H9 (cell line): ENCODE measurements at regions not wholly inside any gene's neighbourhood (a gene's known extent, or its start where the extent isn't known, plus 50 kb on each side); places are given as distances from the start of the nearest gene placed in this dataset.

Experiments used
- DNase-seq: peaks from one replicate; pipeline ENCODE4 v3.0.0-alpha.2; 2017
- H2AFZ ChIP-seq: one replicate; pipeline ENCODE4 v1.6.1; 2013; ENCODE audit warnings: mild to moderate bottlenecking, low read length, control low read depth, moderate library complexity
- H2AK5ac ChIP-seq: 2 replicates; pipeline ENCODE4 v1.6.1; 2013; ENCODE audit warnings: low read length, control low read depth, mixed read lengths; ENCODE audit not compliant: insufficient read length
- H2BK120ac ChIP-seq: one replicate; pipeline ENCODE4 v1.6.1; 2013; ENCODE audit warnings: low read depth, mild to moderate bottlenecking, low read length, control low read depth, inconsistent platforms; ENCODE audit not compliant: poor library complexity, severe bottlenecking
- H2BK12ac ChIP-seq: 2 replicates; pipeline ENCODE4 v1.6.1; 2013; ENCODE audit warnings: low read length, control low read depth, mixed read lengths, low read depth; ENCODE audit not compliant: insufficient read length
- H2BK15ac ChIP-seq: 2 replicates; pipeline ENCODE4 v1.6.1; 2013; ENCODE audit warnings: low read depth, low read length, control low read depth
- H2BK20ac ChIP-seq: one replicate; pipeline ENCODE4 v1.6.1; 2013; ENCODE audit warnings: low read depth, mild to moderate bottlenecking, low read length, control low read depth, inconsistent platforms; ENCODE audit not compliant: poor library complexity, severe bottlenecking
- H2BK5ac ChIP-seq: 2 replicates; pipeline ENCODE4 v1.6.1; 2013; ENCODE audit warnings: low read length, control low read depth, mixed read lengths; ENCODE audit not compliant: insufficient read length
- H3K14ac ChIP-seq: 2 replicates; pipeline ENCODE4 v1.6.1; 2013; ENCODE audit warnings: low read length, control low read depth; ENCODE audit not compliant: insufficient read depth
- H3K18ac ChIP-seq: 2 replicates; pipeline ENCODE4 v1.6.1; 2013; ENCODE audit warnings: low read depth, mild to moderate bottlenecking, mixed read lengths, low read length, control low read depth; ENCODE audit not compliant: insufficient read length
- H3K23ac ChIP-seq: 2 replicates; pipeline ENCODE4 v1.6.1; 2013; ENCODE audit warnings: low read length, control low read depth, mixed read lengths, low read depth; ENCODE audit not compliant: insufficient read length
- H3K23me2 ChIP-seq: 2 replicates; pipeline ENCODE4 v1.6.1; 2013; ENCODE audit warnings: low read depth, mild to moderate bottlenecking, mixed read lengths, low read length, control low read depth; ENCODE audit not compliant: insufficient read length, poor library complexity, severe bottlenecking
- H3K27ac ChIP-seq: 2 replicates; pipeline ENCODE4 v1.5.1; 2013; ENCODE audit warnings: low read length, control low read depth, mixed read lengths, low read depth; ENCODE audit not compliant: insufficient read length
- H3K27me3 ChIP-seq: 2 replicates; pipeline ENCODE4 v1.6.1; 2013; ENCODE audit warnings: low read length, control low read depth, inconsistent platforms; ENCODE audit not compliant: insufficient read depth
- H3K4ac ChIP-seq: 2 replicates; pipeline ENCODE4 v1.6.1; 2013; ENCODE audit warnings: low read depth, mild to moderate bottlenecking, control low read depth, inconsistent platforms, low read length, moderate library complexity
- H3K4me1 ChIP-seq: 2 replicates; pipeline ENCODE4 v1.6.1; 2013; ENCODE audit warnings: low read length, control low read depth, inconsistent platforms; ENCODE audit not compliant: insufficient read depth
- H3K4me2 ChIP-seq: 2 replicates; pipeline ENCODE4 v1.6.1; 2013; ENCODE audit warnings: low read length, control low read depth, mixed read lengths; ENCODE audit not compliant: insufficient read length, insufficient read depth
- H3K56ac ChIP-seq: 2 replicates; pipeline ENCODE4 v1.6.1; 2013; ENCODE audit warnings: low read depth, mild to moderate bottlenecking, mixed read lengths, low read length, control low read depth; ENCODE audit not compliant: insufficient read length
- H3K79me1 ChIP-seq: 2 replicates; pipeline ENCODE4 v1.6.1; 2013; ENCODE audit warnings: low read depth, mild to moderate bottlenecking, moderate library complexity, low read length, control low read depth, inconsistent platforms; ENCODE audit not compliant: insufficient read depth, poor library complexity, severe bottlenecking
- H3K79me2 ChIP-seq: 2 replicates; pipeline ENCODE4 v1.6.1; 2013; ENCODE audit warnings: low read length, control low read depth, inconsistent platforms; ENCODE audit not compliant: insufficient read depth
- H3K9ac ChIP-seq: 2 replicates; pipeline ENCODE4 v1.6.1; 2013; ENCODE audit warnings: low read length, control low read depth, mixed read lengths; ENCODE audit not compliant: insufficient read length; ENCODE audit errors: extremely low read depth
- H3K9me3 ChIP-seq: one replicate; pipeline ENCODE4 v1.6.1; 2013; ENCODE audit warnings: low read depth, low read length, inconsistent platforms; ENCODE audit not compliant: control insufficient read depth
- H3T11ph ChIP-seq: one replicate; pipeline ENCODE4 v1.6.1; 2013; ENCODE audit warnings: mild to moderate bottlenecking, low read length, control low read depth, inconsistent platforms
- H4K20me1 ChIP-seq: one replicate; pipeline ENCODE4 v1.6.1; 2013; ENCODE audit not compliant: control insufficient read depth, insufficient read length, insufficient read depth
- H4K5ac ChIP-seq: 2 replicates; pipeline ENCODE4 v1.6.1; 2013; ENCODE audit warnings: low read depth, mild to moderate bottlenecking, mixed read lengths, low read length, control low read depth; ENCODE audit not compliant: insufficient read length
- H4K8ac ChIP-seq: replicated peaks from 2 replicates; pipeline ENCODE4 v1.6.1; 2013; ENCODE audit warnings: low read length, control low read depth, mixed read lengths, low read depth; ENCODE audit not compliant: insufficient read length
- H4K91ac ChIP-seq: 2 replicates; pipeline ENCODE4 v1.6.1; 2013; ENCODE audit warnings: low read depth, mild to moderate bottlenecking, moderate library complexity, mixed read lengths, low read length, control low read depth; ENCODE audit not compliant: insufficient read length
- H3K27ac Mint-ChIP-seq, 3 experiments: 2 replicates in 2 of 3; 3 replicates in 1 of 3; pipeline ENCODE4 v1.8.0; 2020 to 2021; ENCODE audit warnings: mixed read lengths in 3 of 3, mild to moderate bottlenecking in 1 of 3, moderate library complexity in 1 of 3
- H3K27me3 Mint-ChIP-seq: 2 replicates; pipeline ENCODE4 v1.8.0; 2021; ENCODE audit warnings: low read depth, mild to moderate bottlenecking, moderate library complexity, mixed read lengths
- H3K36me3 Mint-ChIP-seq, 3 experiments: 2 replicates in 2 of 3; 3 replicates in 1 of 3; pipeline ENCODE4 v1.8.0; 2020 to 2021; ENCODE audit warnings: low read depth in 3 of 3, mixed read lengths in 3 of 3; ENCODE audit not compliant: insufficient read depth in 1 of 3
- H3K4me1 Mint-ChIP-seq, 2 experiments: 2 replicates each; pipeline ENCODE4 v1.8.0; 2020; ENCODE audit warnings: mixed read lengths in 2 of 2
- H3K4me3 Mint-ChIP-seq, 2 experiments: 2 replicates in 1 of 2; 3 replicates in 1 of 2; pipeline ENCODE4 v1.8.0; 2020 to 2021; ENCODE audit warnings: mild to moderate bottlenecking in 2 of 2, mixed read lengths in 2 of 2, moderate library complexity in 1 of 2
- H3K9me3 Mint-ChIP-seq, 2 experiments: 2 replicates in 1 of 2; 3 replicates in 1 of 2; pipeline ENCODE4 v1.8.0; 2020; ENCODE audit warnings: mild to moderate bottlenecking in 2 of 2, mixed read lengths in 2 of 2, moderate library complexity in 1 of 2
- CTCF ChIP-seq: fragments of 200-600 bp; sonication (generic); conservative IDR thresholded peaks from 3 replicates; pipeline ENCODE4 v1.8.0; 2021; ENCODE audit warnings: antibody characterized with exemption, mild to moderate bottlenecking
- WGBS: extraction: QIAGEN DNeasy Blood & Tissue Kit; methylation state at CpG from one replicate; pipeline ENCODE4 v1.1.7; 2013; ENCODE audit warnings: missing lambda C conversion rate, low lambda C conversion rate, mixed read lengths; ENCODE audit not compliant: insufficient read length; ENCODE audit errors: extremely low coverage; 5-methylcytosine and 5-hydroxymethylcytosine counted together

DNA sequence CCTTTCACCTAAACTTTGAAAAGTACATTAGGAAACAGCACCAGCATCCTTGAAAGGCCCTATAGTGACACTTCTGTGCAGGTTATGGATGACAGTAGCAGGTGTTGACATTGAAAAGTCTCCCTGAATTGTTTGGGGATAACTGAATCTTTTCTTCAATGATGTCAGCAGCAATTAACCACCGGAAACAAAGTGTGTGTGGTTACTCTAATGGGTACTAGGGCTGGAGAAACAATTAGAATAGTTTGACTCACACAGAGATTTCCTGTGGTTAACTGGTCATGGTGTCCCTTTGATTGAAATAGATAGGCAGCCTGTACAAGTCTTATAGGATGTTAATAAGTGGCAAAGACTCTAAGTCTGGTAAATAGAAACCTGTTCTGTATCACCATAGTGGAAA, 189.1 kb downstream of the TBX18 start:
- no peak overlapping the region for H3K56ac ChIP-seq
- H2AK5ac ChIP-seq, result no peak overlapping the region
- H3K23ac ChIP-seq, result no peak overlapping the region
- no peak overlapping the region for H2BK20ac ChIP-seq
- H3T11ph ChIP-seq, result no peak overlapping the region
- Mint-ChIP-seq H3K27me3 (no peaks in the 10 kb centered on the region), H3K4me3 (no peak overlapping the region), H3K4me1 (no peaks in the 10 kb centered on the region), H3K36me3 (peaks cover 2 to 12% (median 5%) of the 10 kb centered on the region in 3 experiments; a peak in 6 of 7 replicates), H3K27ac (no peak overlapping the region), H3K9me3 (peaks cover 8 to 11% of the 10 kb centered on the region in 2 experiments; a peak in 4 of 5 replicates)
- H4K5ac ChIP-seq, result no peak overlapping the region
- no peak overlapping the region for H2BK15ac ChIP-seq
- no peak overlapping the region for H3K9ac ChIP-seq
- H4K20me1 ChIP-seq, result no peaks in the 10 kb centered on the region
- no peak overlapping the region for H3K27ac ChIP-seq
- H2BK12ac ChIP-seq, result no peak overlapping the region
- no CpG with 5 or more reads among the region's 1 CpG for WGBS
- H2BK5ac ChIP-seq, result no peak overlapping the region
- DNase-seq, result no peak
- H2BK120ac ChIP-seq, result no peak overlapping the region
- TF ChIP-seq CTCF, result no peak
- no peaks in the 10 kb centered on the region for H3K27me3 ChIP-seq
- no peaks in the 10 kb centered on the region for H3K79me2 ChIP-seq
- no peaks in the 10 kb centered on the region for H3K23me2 ChIP-seq
- no peak overlapping the region for H3K14ac ChIP-seq
- no peak overlapping the region for H3K4ac ChIP-seq
- no peak overlapping the region for H3K18ac ChIP-seq
- H4K91ac ChIP-seq, result no peak overlapping the region
- no peak overlapping the region for H2AFZ ChIP-seq
- no peaks in the 10 kb centered on the region for H3K4me1 ChIP-seq
- no peak overlapping the region for H3K4me2 ChIP-seq
- no peaks in the 10 kb centered on the region for H3K9me3 ChIP-seq
- H4K8ac ChIP-seq, result no peak overlapping the region
- H3K79me1 ChIP-seq, result no peaks in the 10 kb centered on the region
